GM12872 (cell line): ENCODE measurements at regions not wholly inside any gene's neighbourhood (a gene's known extent, or its start where the extent isn't known, plus 50 kb on each side); places are given as distances from the start of the nearest gene placed in this dataset.

Experiments used
- TF ChIP-seq, protein P1 (sequence below): IDR thresholded peaks from 3 replicates; pipeline ENCODE4 v1.5.1; 2011; ENCODE audit warnings: low read depth, mild to moderate bottlenecking, low read length, moderate library complexity; ENCODE audit not compliant: insufficient read depth

GRCh38 chr1:101300916-101301315 is 64.1 kb downstream of the S1PR1 start:
- TF ChIP-seq, protein P1, sequence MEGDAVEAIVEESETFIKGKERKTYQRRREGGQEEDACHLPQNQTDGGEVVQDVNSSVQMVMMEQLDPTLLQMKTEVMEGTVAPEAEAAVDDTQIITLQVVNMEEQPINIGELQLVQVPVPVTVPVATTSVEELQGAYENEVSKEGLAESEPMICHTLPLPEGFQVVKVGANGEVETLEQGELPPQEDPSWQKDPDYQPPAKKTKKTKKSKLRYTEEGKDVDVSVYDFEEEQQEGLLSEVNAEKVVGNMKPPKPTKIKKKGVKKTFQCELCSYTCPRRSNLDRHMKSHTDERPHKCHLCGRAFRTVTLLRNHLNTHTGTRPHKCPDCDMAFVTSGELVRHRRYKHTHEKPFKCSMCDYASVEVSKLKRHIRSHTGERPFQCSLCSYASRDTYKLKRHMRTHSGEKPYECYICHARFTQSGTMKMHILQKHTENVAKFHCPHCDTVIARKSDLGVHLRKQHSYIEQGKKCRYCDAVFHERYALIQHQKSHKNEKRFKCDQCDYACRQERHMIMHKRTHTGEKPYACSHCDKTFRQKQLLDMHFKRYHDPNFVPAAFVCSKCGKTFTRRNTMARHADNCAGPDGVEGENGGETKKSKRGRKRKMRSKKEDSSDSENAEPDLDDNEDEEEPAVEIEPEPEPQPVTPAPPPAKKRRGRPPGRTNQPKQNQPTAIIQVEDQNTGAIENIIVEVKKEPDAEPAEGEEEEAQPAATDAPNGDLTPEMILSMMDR: no peak

DNA sequence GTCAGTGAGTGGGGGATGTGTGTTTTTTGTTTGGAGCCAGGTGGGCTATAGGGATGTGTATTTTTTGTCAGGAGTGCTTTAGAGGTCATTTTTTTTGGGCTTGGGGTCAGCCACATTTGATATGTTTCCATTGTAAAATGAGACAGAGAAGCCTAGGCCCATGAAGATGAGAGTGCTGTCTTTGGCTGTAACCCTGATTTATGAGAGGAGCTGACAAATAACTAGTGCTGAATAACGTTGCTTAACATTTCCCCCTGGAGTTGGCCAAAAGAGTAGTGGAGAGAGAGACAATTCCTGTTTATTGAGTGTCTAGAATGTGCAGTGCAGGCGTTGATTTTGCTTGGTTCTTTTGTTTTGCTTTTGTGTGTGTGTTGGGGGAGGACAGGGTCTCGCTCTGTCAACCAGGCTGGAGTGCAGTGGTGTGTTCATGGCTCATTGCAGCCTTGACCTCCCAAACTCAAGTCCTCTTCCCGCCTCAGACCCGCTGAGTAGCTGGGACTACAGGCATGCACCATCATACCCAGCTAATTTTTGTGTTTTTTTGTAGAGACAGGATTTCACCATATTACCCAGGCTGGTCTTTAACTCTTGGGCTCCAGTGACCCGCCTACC is 64.7 kb downstream of the S1PR1 start:
- TF ChIP-seq, protein P1: no peak

DNA sequence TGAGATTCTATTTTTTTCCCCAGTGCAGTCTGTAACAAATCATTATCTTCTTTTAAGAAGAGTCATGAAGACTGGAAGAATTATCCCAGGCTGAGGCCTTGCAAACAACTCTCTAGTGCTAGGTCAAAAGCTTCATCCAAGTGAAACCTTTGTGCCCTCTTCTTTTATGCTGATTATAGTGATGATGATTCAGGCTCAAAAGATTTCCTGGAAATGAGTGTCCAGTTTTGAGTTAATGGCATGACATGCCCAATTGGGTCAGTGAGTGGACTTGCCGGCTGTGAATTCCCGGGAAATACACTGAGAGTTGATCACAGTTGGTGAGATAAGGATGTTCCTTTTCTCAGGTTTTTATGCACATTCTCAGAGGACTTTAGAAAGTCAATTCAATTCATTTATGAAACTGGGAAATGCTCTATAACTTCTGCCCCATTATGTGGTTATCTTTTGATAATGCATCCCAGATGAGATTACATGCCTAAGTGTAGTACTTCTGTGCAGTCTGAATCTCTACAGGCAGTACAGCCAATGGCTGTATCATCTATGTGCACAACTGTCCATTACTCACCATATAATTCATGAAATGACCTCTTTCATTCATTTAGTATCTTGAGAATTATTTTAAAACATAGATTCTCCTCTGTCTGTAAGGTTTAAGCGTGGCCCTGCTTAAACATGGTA is 66.2 kb downstream of the S1PR1 start:
- TF ChIP-seq, protein P1: no peak

GRCh38 chr1:101307985-101308689 is 71.3 kb downstream of the S1PR1 start:
- TF ChIP-seq, protein P1: no peak

GRCh38 chr1:101308935-101309333 is 72.1 kb downstream of the S1PR1 start:
- TF ChIP-seq, protein P1: no peak

DNA sequence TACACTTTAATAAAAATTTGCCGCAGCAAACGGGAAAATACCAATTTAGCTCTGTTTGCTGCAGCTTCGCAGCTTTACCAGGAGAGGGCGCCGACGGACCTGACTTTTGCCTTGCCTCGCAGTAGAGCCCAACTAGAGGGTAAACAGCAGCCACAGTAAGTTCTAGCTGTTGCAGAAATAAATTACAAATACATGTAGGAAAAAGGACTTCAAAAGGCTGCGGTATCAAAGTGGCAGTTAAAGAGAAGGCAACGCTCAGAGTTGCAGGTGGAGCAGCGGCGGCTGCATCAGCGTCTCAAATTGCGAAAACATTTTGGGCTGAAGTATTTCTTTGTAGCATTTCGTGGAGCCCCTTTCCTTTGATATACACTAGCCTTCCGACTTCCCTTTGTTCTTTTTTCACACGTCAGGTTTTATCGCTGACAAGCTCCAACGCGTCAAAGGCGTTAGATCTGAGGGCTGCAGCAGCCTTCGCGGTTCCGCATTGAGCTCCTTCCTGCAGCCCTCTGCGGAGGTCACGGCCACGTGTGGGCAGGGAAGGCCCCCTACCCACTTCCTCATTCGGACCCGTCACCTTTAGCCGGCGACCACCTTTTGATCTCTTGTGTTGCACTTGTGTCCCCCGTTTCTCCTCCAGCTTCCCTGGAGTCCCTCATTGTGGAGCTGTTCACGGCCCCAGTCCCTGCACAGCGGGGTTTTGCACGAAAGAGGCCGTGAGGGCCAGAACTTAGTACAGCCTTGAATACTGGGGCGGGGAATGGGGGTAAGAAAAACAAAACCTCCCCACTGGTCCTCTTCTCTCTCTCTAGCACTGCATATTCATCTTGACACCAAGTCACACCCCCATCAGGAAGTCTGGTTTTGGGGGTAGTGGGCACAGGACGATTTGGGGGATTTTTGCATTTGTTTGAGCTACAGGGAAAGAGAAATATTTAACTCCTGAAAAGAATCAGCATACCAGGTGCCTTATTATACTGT is 72.8 kb downstream of the S1PR1 start:
- TF ChIP-seq, protein P1: peak; percentile 82
